AG04450 (cell line): ENCODE measurements at regions not wholly inside any gene's neighbourhood (a gene's known extent, or its start where the extent isn't known, plus 50 kb on each side); places are given as distances from the start of the nearest gene placed in this dataset.

Source experiments
- CTCF ChIA-PET: fragments of 300-600, 350-600 bp; formaldehyde crosslinking; extraction: SDS; loops from one replicate; lab custom pipeline; 2022; ENCODE audit warnings: antibody characterized with exemption, inconsistent platforms; lab: Charles Lee
- POLR2A ChIA-PET: fragments of 350-600 bp; formaldehyde crosslinking; extraction: SDS; loops from one replicate; lab custom pipeline; 2021; ENCODE audit warnings: antibody characterized with exemption, inconsistent platforms; lab: Yijun Ruan, JAX
- DNase-seq: peaks from one replicate; pipeline ENCODE4 v3.0.0-alpha.2; 2011; ENCODE audit warnings: low read depth, low spot score
- H3K27ac ChIP-seq: one replicate; pipeline ENCODE4 v1.5.1; 2012; ENCODE audit warnings: low read depth, low read length, control low read depth
- H3K27me3 ChIP-seq: one replicate; pipeline ENCODE4 v1.6.0; 2012; ENCODE audit warnings: low read length; ENCODE audit not compliant: control insufficient read depth, insufficient read depth
- H3K4me3 ChIP-seq: 2 replicates; pipeline ENCODE4 v1.5.1; 2011; ENCODE audit warnings: mild to moderate bottlenecking, low read depth, low read length, control low read depth
- H3K9me3 ChIP-seq: 2 replicates; pipeline ENCODE4 v1.5.1; 2012; ENCODE audit warnings: low read length; ENCODE audit not compliant: control insufficient read depth, insufficient read depth
- TF ChIP-seq, protein P1 (sequence below): IDR thresholded peaks from 2 replicates; pipeline ENCODE4 v1.5.1; 2011; ENCODE audit warnings: low read depth, low read length, control low read depth, inconsistent platforms

GRCh38 chr2:150351922-150352321 lies 135.5 kb downstream of the RND3 start:
- DNase-seq, result no peak
- Histone ChIP-seq H3K4me3 (no peak overlapping the region), H3K27me3 (no peaks in the 10 kb centered on the region), H3K9me3 (no peaks in the 10 kb centered on the region), H3K27ac (no peak overlapping the region)
- ChIA-PET CTCF (interaction anchor here (0.6 kb wide), 1 partner anchor 30 kb away, joined by 5 read pairs; no protein-coding TSS in a partner anchor), POLR2A (no interaction called here)
- TF ChIP-seq, protein P1, sequence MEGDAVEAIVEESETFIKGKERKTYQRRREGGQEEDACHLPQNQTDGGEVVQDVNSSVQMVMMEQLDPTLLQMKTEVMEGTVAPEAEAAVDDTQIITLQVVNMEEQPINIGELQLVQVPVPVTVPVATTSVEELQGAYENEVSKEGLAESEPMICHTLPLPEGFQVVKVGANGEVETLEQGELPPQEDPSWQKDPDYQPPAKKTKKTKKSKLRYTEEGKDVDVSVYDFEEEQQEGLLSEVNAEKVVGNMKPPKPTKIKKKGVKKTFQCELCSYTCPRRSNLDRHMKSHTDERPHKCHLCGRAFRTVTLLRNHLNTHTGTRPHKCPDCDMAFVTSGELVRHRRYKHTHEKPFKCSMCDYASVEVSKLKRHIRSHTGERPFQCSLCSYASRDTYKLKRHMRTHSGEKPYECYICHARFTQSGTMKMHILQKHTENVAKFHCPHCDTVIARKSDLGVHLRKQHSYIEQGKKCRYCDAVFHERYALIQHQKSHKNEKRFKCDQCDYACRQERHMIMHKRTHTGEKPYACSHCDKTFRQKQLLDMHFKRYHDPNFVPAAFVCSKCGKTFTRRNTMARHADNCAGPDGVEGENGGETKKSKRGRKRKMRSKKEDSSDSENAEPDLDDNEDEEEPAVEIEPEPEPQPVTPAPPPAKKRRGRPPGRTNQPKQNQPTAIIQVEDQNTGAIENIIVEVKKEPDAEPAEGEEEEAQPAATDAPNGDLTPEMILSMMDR, result no peak

- H3K27ac ChIP-seq, result no peak overlapping the region
- DNase-seq, result no peak
- ChIA-PET CTCF (no interaction called here), POLR2A (no interaction called here)
- H3K9me3 ChIP-seq, result no peaks in the 10 kb centered on the region
- no peaks in the 10 kb centered on the region for H3K27me3 ChIP-seq
- no peak overlapping the region for H3K4me3 ChIP-seq
- TF ChIP-seq, protein P1, result no peak
Observed at GRCh38 chr2:150350500-150350899, 137.0 kb downstream of the RND3 start.

GRCh38 chr2:150346806-150347205 lies 140.7 kb downstream of the RND3 start:
- ChIA-PET CTCF (no interaction called here), POLR2A (no interaction called here)
- H3K4me3 ChIP-seq, result no peak overlapping the region
- no peak overlapping the region for H3K27ac ChIP-seq
- TF ChIP-seq, protein P1, result no peak
- DNase-seq, result no peak
- no peaks in the 10 kb centered on the region for H3K27me3 ChIP-seq
- no peaks in the 10 kb centered on the region for H3K9me3 ChIP-seq

DNA sequence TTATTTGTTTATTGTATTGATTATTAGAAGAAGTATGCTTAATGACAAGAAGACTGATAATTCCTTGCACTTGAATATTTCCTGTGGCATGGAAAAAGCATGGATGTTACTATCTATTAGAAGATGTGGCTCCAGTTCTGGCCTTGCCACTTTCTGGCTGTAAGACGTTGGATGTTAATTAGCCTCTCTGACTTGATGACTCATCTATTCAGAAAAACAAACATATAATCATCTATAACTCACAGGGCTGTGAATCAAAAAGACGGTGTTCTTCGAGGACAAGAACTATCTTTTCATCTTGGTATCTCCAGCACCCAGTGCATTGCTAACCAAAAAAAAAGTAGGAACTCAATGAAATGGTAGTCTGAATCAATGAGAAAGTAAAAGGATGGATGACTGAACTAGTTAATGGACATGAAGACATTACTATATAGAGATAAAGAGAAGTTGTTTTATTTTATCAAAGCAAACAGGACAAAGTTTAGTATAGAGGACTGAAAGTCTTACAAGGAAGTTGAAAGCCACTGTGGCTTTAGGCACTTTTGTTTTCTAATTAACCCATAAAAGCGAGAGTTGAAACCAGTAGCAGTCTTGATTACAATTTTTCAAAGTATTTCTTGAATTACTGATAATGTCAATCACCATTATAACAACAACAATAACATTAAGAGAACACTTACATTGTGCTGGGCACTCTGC lies 145.3 kb downstream of the RND3 start:
- TF ChIP-seq, protein P1, result no peak
- no peak for DNase-seq

GRCh38 chr2:150339951-150340350 lies 147.5 kb downstream of the RND3 start:
- TF ChIP-seq, protein P1, result no peak
- Histone ChIP-seq H3K27ac (no peak overlapping the region), H3K9me3 (no peaks in the 10 kb centered on the region), H3K4me3 (no peak overlapping the region), H3K27me3 (no peaks in the 10 kb centered on the region)
- ChIA-PET POLR2A (no interaction called here), CTCF (no interaction called here)
- no peak for DNase-seq

More for the DNA sequence above, 145.3 kb downstream of the RND3 start:
- no peaks in the 10 kb centered on the region for H3K9me3 ChIP-seq
- no peak overlapping the region for H3K27ac ChIP-seq
- POLR2A ChIA-PET, result no interaction called here
- H3K27me3 ChIP-seq, result no peaks in the 10 kb centered on the region
- CTCF ChIA-PET, result no interaction called here
- H3K4me3 ChIP-seq, result no peak overlapping the region
